Suprapubic skin (tissue), 3 donors: ENCODE measurements at regions not wholly inside any gene's neighbourhood (a gene's known extent, or its start where the extent isn't known, plus 50 kb on each side); places are given as distances from the start of the nearest gene placed in this dataset.

Experiments
- CTCF ChIP-seq, 2 donors: fragments of 200-600 bp in 1 of 2; fragments of 450-650 bp in 1 of 2; sonication (generic) in 1 of 2; IDR thresholded peaks; one replicate each; pipeline ENCODE4 v1.5.1; 2016 to 2019; ENCODE audit warnings: antibody characterized with exemption in 2 of 2, mild to moderate bottlenecking in 1 of 2, moderate library complexity in 1 of 2
- POLR2A ChIP-seq, 2 donors: fragments of 450-650 bp; IDR thresholded peaks; one replicate each; pipeline ENCODE4 v1.6.1; 2017; ENCODE audit warnings: antibody characterized with exemption in 2 of 2, mild to moderate bottlenecking in 2 of 2, moderate library complexity in 2 of 2

- TF ChIP-seq CTCF (IDR thresholded peaks at IDR 0.05) (no peak), POLR2A (IDR thresholded peaks at IDR 0.05) (no peak)
These were observed 70.2 kb upstream of the ADAMTS2 start for GRCh38 chr5:179415291-179416060.
